T-helper 1 cell treated with Interleukin-12 subunit alpha and Interleukin-12 subunit beta and Interleukin-4 antibody, amounts not matched to agents 30 μg/mL and 1 μg/mL, for 36 hours (primary cell): ENCODE measurements at regions not wholly inside any gene's neighbourhood (a gene's known extent, or its start where the extent isn't known, plus 50 kb on each side); places are given as distances from the start of the nearest gene placed in this dataset.
"Not testable (repeated sequence)": the region's sequence is repeated elsewhere in the genome, so short reads cannot be mapped to it uniquely, and the experiment has no call there.

Experiments used
- H3K27ac Mint-ChIP-seq: one replicate; pipeline ENCODE4 v1.8.0; 2021; ENCODE audit warnings: mild to moderate bottlenecking, mixed read lengths
- H3K27me3 Mint-ChIP-seq: one replicate; pipeline ENCODE4 v1.8.0; 2021; ENCODE audit warnings: low read depth, mixed read lengths
- H3K36me3 Mint-ChIP-seq: one replicate; pipeline ENCODE4 v1.8.0; 2021; ENCODE audit warnings: low read depth, mixed read lengths
- H3K4me1 Mint-ChIP-seq: one replicate; pipeline ENCODE4 v1.8.0; 2021; ENCODE audit warnings: low read depth, mixed read lengths
- H3K4me3 Mint-ChIP-seq: one replicate; pipeline ENCODE4 v1.8.0; 2021; ENCODE audit warnings: mild to moderate bottlenecking, moderate library complexity, mixed read lengths
- H3K9me3 Mint-ChIP-seq: one replicate; pipeline ENCODE4 v1.8.0; 2021; ENCODE audit warnings: mixed read lengths

- no peaks in the 10 kb centered on the region for H3K4me1 Mint-ChIP-seq
- no peaks in the 10 kb centered on the region for H3K36me3 Mint-ChIP-seq
- H3K9me3 Mint-ChIP-seq = peaks cover 8% of the 10 kb centered on the region
- H3K4me3 Mint-ChIP-seq = no peak overlapping the region
- H3K27ac Mint-ChIP-seq = no peak overlapping the region
- H3K27me3 Mint-ChIP-seq = no peaks in the 10 kb centered on the region
Measured at GRCh38 chr5:26326153-26326759, 712.1 kb downstream of the CDH9 start.

DNA sequence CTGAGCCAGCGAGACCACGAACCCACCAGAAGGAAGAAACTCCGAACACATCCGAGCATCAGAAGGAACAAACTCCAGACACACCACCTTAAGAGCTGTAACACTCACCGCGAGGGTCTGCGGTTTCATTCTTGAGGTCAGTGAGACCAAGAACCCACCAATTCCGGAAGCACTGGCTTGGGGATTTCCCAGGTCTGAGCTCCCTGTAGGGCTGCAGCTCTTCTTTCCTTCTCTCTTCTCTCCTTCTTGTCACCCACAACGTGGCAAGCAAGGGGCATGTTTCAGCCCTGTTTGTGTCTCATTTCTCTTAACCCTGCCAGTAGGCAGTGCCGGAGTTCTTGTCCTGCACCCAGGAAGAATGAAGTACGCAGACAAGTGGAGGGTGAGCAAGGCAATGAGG lies 713.0 kb downstream of the CDH9 start:
- H3K4me3 Mint-ChIP-seq, H3K36me3 Mint-ChIP-seq: not testable (repeated sequence)

GRCh38 chr5:26324273-26324895 lies 714.0 kb downstream of the CDH9 start:
- H3K4me3 Mint-ChIP-seq, H3K9me3 Mint-ChIP-seq, H3K4me1 Mint-ChIP-seq, H3K27ac Mint-ChIP-seq, H3K36me3 Mint-ChIP-seq, H3K27me3 Mint-ChIP-seq: not testable (repeated sequence)

More for the DNA sequence above, 713.0 kb downstream of the CDH9 start:
- H3K9me3 Mint-ChIP-seq, H3K27me3 Mint-ChIP-seq, H3K27ac Mint-ChIP-seq, H3K4me1 Mint-ChIP-seq: not testable (repeated sequence)

DNA sequence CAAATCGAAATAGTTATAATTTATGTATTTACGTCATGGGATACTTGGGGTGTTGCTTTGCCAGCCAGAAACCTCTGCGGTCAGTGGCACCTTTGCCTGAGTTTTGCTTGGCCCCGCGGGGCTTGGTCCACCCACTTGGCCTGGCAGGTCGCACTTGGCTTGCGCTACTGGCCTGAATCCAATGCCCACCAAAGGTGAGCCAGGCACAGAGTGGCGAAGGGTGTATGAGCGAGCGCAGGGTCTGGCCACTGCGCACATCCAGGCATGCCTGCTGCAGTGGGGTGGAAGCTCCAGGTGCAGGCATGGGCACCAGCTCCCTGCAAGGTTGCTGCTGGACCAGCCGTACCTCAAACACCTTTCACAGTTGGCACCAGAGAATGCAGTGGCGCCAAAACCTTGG lies 714.6 kb downstream of the CDH9 start:
- Mint-ChIP-seq H3K9me3 (peaks cover 11% of the 10 kb centered on the region), H3K27me3 (no peaks in the 10 kb centered on the region), H3K4me1 (no peaks in the 10 kb centered on the region), H3K27ac (no peak overlapping the region), H3K4me3 (no peak overlapping the region), H3K36me3 (no peaks in the 10 kb centered on the region)

GRCh38 chr5:26321278-26321677 lies 717.1 kb downstream of the CDH9 start:
- Mint-ChIP-seq H3K9me3 (peaks cover 20% of the 10 kb centered on the region), H3K4me3 (no peak overlapping the region), H3K4me1 (no peaks in the 10 kb centered on the region), H3K36me3 (no peaks in the 10 kb centered on the region), H3K27ac (no peak overlapping the region), H3K27me3 (no peaks in the 10 kb centered on the region)

DNA sequence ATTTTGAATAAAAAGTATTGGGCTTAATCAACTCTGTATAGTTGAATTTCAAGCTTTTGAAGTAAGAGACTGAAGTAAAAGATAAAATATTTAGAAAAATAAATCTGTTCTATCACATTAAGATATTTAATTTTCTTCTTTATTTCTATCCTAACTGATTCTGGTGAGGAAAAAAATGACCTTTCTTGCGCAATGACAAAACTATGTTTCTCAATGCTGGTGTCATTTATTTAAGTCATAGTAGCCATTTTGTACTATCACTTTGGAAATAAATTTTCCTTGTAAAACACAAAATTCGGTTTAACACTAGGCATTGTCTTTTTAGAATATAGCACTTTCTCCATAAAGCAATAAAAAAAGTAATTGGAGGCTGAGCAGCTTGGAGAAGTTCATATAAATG lies 728.0 kb downstream of the CDH9 start:
- no peak overlapping the region for H3K4me3 Mint-ChIP-seq
- no peaks in the 10 kb centered on the region for H3K27me3 Mint-ChIP-seq
- H3K9me3 Mint-ChIP-seq = peaks cover 8% of the 10 kb centered on the region
- no peak overlapping the region for H3K27ac Mint-ChIP-seq
- no peaks in the 10 kb centered on the region for H3K4me1 Mint-ChIP-seq
- no peaks in the 10 kb centered on the region for H3K36me3 Mint-ChIP-seq

DNA sequence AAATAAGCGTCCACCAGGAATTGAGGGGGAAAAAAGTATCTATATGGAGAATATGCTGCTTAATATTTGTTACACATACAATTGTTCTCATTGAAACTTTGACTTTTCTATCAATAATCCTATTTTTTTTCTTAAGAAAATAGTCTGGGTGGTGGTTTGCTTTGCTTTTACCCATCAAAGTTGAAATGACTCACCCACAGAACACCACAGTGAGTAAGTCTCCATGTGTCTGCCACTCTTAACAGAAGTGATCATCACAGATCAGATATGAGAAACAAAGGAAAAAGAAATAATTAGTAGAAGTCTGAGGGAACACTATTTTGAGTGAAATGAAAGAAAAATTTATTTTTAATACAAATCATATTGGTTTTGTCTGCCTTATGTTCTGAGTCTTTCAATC lies 742.8 kb downstream of the CDH9 start:
- H3K4me1 Mint-ChIP-seq = no peaks in the 10 kb centered on the region
- H3K4me3 Mint-ChIP-seq = no peak overlapping the region
- no peaks in the 10 kb centered on the region for H3K36me3 Mint-ChIP-seq
- H3K27me3 Mint-ChIP-seq = no peaks in the 10 kb centered on the region
- no peaks in the 10 kb centered on the region for H3K9me3 Mint-ChIP-seq
- H3K27ac Mint-ChIP-seq = no peak overlapping the region

- Mint-ChIP-seq H3K36me3 (no peaks in the 10 kb centered on the region), H3K9me3 (peaks cover 20% of the 10 kb centered on the region), H3K4me1 (no peaks in the 10 kb centered on the region), H3K4me3 (no peak overlapping the region), H3K27me3 (no peaks in the 10 kb centered on the region), H3K27ac (no peak overlapping the region)
Measured at GRCh38 chr5:26282190-26282589, 756.2 kb downstream of the CDH9 start.

DNA sequence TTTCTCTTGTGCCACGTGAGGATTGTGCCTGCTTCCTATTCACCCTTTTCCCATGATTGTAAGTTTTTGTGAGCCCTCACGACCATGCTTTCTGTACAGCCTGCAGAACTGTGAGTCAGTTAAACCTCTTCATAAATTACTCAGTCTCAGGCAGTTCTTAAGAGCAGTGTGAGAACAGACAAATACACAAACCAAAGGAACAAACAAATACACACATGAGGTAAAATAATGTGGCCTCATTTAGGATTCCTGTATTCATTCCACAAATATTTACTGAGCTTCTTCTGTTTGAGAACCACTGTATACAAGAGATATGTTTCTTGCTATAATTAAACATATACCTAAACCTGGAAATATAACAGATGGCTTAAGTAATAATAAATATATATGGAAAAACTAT lies 760.3 kb downstream of the CDH9 start:
- H3K4me1 Mint-ChIP-seq = no peaks in the 10 kb centered on the region
- no peak overlapping the region for H3K27ac Mint-ChIP-seq
- H3K27me3 Mint-ChIP-seq = no peaks in the 10 kb centered on the region
- H3K9me3 Mint-ChIP-seq = peaks cover 15% of the 10 kb centered on the region
- H3K36me3 Mint-ChIP-seq = no peaks in the 10 kb centered on the region
- no peak overlapping the region for H3K4me3 Mint-ChIP-seq

DNA sequence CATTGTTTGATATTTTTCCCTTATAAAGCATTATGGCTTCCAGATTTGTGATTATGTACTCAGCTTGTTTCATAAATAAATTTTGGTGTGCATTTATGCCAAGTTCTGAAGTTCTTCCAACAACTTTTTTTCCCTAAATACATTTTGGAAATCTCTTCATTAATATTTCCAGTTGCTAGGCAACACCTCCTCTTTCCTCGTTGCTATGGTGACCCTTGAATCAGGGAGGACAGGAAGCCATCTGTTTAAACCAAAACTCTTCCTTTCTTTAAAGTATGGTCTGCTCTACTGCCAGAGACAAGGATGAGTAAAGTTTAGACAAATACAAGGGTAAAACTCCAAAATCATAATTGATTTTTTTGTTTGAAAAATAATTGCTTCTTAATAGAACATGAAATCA lies 779.3 kb downstream of the CDH9 start:
- Mint-ChIP-seq H3K4me3 (no peak overlapping the region), H3K4me1 (no peaks in the 10 kb centered on the region), H3K27me3 (no peaks in the 10 kb centered on the region), H3K36me3 (no peaks in the 10 kb centered on the region), H3K27ac (no peak overlapping the region), H3K9me3 (peaks cover 12% of the 10 kb centered on the region)

DNA sequence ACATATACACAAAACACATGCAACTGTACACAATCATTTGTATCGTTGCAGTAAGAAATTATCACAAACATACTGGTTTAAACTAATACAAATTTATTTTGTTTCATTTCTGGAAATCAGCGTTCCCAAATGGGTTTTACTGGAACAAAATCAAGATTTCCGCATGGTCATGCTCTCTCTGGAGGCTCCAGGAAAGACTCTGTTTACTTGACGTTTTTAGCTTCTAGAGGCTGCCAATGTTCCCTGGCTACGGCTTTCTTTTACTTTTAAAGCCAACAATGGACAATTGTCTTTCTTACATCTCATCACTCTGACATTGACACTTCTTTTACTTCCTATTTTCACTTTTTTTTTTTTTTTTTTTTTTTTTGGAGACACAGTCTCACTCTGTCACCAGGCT lies 793.1 kb downstream of the CDH9 start:
- peaks cover 6% of the 10 kb centered on the region for H3K9me3 Mint-ChIP-seq
- H3K27me3 Mint-ChIP-seq = no peaks in the 10 kb centered on the region
- no peak overlapping the region for H3K4me3 Mint-ChIP-seq
- no peaks in the 10 kb centered on the region for H3K4me1 Mint-ChIP-seq
- H3K27ac Mint-ChIP-seq = no peak overlapping the region
- H3K36me3 Mint-ChIP-seq = no peaks in the 10 kb centered on the region

DNA sequence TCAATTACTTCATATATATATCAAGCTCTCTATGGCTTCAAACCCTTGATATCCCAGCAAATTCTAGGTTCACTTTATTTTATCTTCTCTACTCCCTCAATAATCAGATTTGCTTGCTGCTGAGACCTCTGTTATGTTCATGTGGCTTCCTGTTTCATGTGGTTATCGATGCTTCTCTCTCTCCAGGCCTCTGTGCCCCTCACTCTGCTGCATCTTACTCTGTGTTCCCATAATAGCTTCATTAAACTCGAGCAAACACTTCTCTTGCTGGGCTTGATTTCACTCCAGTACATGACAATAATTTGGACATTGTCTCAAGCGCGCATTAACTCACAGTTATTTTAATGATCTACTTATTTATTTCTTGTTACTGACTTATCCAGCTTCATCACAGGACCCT lies 798.8 kb downstream of the CDH9 start:
- Mint-ChIP-seq H3K36me3 (no peaks in the 10 kb centered on the region), H3K9me3 (peaks cover 14% of the 10 kb centered on the region), H3K4me3 (no peak overlapping the region), H3K4me1 (no peaks in the 10 kb centered on the region), H3K27ac (no peak overlapping the region), H3K27me3 (no peaks in the 10 kb centered on the region)

DNA sequence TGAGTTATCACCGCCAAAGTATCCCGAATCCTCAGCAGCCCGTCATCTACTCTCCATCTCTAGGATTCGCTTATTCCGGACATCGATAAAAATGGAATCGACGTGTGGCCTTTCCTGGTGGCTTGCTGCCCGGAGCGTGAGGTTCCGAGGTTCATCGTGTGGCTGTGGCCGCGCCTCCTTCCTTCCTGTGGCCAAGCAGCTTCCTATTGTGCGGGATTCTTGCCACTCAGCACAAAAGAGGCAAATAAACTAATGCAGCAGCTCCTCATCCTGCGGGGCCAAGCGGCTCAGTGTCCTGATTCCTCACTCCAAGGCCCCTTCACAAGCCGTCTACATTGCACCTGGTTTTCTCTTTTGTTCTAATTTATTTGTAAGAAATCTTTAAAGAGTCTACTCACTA lies 800.9 kb downstream of the CDH9 start:
- no peaks in the 10 kb centered on the region for H3K36me3 Mint-ChIP-seq
- H3K4me1 Mint-ChIP-seq = no peaks in the 10 kb centered on the region
- no peak overlapping the region for H3K27ac Mint-ChIP-seq
- no peak overlapping the region for H3K4me3 Mint-ChIP-seq
- H3K9me3 Mint-ChIP-seq = peaks cover 24% of the 10 kb centered on the region
- H3K27me3 Mint-ChIP-seq = no peaks in the 10 kb centered on the region

DNA sequence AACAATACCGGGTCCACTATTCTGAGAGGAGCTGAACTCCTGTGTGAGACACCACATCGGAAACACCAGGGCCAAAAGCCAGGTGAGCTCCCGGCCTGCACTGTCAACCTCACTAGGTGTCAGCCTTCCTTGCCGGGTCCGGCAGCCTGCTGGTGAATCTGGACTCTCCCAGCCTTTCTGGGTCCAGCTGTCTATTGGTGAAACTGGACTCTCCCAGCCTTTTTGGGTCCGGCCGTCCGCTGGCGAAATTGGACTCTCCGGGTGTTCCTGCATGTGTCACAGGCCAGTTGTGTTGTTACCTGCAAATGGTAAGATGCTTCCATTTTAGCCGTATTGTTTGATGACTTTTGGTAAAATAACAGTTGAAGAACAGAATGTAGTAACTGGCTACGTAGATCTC lies 801.5 kb downstream of the CDH9 start:
- Mint-ChIP-seq H3K36me3 (no peaks in the 10 kb centered on the region), H3K27ac (no peak overlapping the region), H3K4me3 (no peak overlapping the region), H3K4me1 (no peaks in the 10 kb centered on the region), H3K27me3 (no peaks in the 10 kb centered on the region), H3K9me3 (peaks cover 27% of the 10 kb centered on the region)

- H3K27me3 Mint-ChIP-seq = no peaks in the 10 kb centered on the region
- peaks cover 45% of the 10 kb centered on the region for H3K9me3 Mint-ChIP-seq
- H3K27ac Mint-ChIP-seq = no peak overlapping the region
- H3K4me3 Mint-ChIP-seq = no peak overlapping the region
- H3K36me3 Mint-ChIP-seq = peaks cover 2% of the 10 kb centered on the region
- no peaks in the 10 kb centered on the region for H3K4me1 Mint-ChIP-seq
Measured at GRCh38 chr5:26232706-26233105, 805.7 kb downstream of the CDH9 start.

DNA sequence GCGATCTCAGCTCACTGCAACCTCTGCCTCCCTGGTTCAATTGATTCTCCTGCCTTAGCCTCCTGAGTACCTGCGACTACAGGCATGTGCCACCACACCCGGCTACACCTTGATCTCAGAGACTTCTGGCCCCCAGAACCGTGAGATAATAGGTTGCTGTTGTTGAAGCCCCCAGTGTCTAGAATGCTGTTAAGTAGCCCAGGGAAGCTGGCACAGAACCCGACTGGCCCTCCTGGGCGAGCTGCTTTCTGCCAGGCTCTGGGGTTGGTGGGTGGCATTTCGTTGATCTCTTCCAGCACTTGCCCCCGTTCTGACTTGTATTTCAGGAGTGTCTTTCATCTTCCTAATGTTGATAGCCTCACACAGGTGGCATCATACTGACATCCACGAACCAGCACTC lies 807.1 kb downstream of the CDH9 start:
- H3K4me3 Mint-ChIP-seq = no peak overlapping the region
- H3K27me3 Mint-ChIP-seq = no peaks in the 10 kb centered on the region
- H3K9me3 Mint-ChIP-seq = peaks cover 52% of the 10 kb centered on the region
- peaks cover 2% of the 10 kb centered on the region for H3K36me3 Mint-ChIP-seq
- no peaks in the 10 kb centered on the region for H3K4me1 Mint-ChIP-seq
- H3K27ac Mint-ChIP-seq = no peak overlapping the region
